Renal cortical epithelial cell (primary cell): ENCODE measurements at regions not wholly inside any gene's neighbourhood (a gene's known extent, or its start where the extent isn't known, plus 50 kb on each side); places are given as distances from the start of the nearest gene placed in this dataset.

Experiments
- DNase-seq: peaks from one replicate; pipeline ENCODE4 v3.0.0-alpha.2; 2011; ENCODE audit warnings: low read depth

DNA sequence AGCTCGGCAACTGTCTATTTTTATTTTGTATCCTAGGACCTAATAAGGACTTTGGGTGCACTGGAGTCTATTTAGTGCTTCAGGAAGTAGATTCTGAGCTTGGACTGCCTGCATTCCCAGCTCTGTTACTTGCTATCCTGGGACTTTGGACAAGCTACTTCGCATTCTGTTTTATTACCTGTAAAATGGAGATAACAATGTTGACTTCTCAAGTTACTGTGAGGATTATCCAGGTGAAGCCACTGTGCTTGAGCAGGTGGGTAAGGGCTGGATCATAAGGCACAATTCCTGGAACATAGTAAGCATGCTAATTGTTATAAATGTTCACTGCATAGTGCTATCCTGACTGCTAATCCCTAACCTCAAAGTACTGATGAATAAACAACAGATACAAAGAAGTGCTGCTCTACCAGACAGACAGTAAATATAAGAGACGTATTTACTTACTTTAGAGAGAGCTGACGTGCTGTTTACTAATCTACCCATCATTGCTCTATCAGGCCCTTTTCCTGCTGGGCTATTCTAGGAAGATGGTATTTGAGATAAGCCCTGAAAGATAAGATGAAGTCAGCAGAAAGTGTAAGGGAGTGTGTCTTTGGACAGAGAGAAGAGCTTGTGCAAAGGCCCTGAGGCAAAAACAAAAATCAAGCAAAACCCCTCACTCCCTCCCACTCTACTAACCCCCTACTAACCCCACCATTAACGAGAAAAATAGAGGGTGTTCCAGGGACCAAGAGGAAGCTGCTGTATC is 50.8 kb upstream of the FLT1 start:
- DNase-seq: no peak
